GM19463 (cell line): ENCODE measurements at regions not wholly inside any gene's neighbourhood (a gene's known extent, or its start where the extent isn't known, plus 50 kb on each side); places are given as distances from the start of the nearest gene placed in this dataset.
"Not testable (repeated sequence)": the region's sequence is repeated elsewhere in the genome, so short reads cannot be mapped to it uniquely, and the experiment has no call there.

Experiments
- ATAC-seq: cut with Tn5 transposase; IDR thresholded peaks from one replicate; pipeline ENCODE4 v1.9.1; 2021; ENCODE audit warnings: mild to moderate bottlenecking, moderate library complexity; ENCODE audit not compliant: unreplicated experiment

DNA sequence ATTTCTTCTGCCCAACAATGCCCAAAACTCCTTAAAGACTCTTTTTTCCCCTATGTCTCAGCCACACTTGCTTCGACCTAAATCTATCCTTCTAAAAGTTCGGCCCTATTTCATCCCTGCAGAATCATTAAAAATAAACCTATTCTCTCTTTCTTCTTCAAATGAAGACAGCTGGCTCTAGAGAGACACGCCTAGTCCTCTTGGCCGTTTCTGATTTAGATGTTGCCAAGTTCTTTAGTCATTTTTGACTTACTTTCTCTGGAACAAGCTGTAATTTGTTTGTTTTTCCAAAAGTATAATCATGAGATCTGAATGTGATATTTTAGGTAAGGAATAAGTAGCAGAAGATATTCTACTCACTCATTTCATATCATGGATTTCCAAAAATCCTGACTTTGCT, 211.6 kb downstream of the CENPC start:
- no peak for ATAC-seq

GRCh38 chr4:67332627-67333026, 212.7 kb downstream of the CENPC start:
- peak; percentile 62 for ATAC-seq

- no peak for ATAC-seq
These were observed 216.9 kb downstream of the CENPC start for GRCh38 chr4:67328393-67328792.

DNA sequence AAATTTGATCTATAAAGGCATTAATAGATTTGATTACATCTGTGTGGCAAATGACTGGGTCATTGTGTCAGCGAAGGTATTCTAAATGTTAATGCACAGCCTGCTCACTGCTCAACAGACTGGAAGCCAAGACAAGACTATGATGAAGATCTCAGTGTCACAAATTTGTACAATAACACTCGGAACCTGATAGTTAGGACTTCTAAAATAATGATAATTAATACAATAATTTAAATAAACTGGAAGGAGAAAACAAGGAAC, 217.4 kb downstream of the CENPC start:
- ATAC-seq, result no peak

DNA sequence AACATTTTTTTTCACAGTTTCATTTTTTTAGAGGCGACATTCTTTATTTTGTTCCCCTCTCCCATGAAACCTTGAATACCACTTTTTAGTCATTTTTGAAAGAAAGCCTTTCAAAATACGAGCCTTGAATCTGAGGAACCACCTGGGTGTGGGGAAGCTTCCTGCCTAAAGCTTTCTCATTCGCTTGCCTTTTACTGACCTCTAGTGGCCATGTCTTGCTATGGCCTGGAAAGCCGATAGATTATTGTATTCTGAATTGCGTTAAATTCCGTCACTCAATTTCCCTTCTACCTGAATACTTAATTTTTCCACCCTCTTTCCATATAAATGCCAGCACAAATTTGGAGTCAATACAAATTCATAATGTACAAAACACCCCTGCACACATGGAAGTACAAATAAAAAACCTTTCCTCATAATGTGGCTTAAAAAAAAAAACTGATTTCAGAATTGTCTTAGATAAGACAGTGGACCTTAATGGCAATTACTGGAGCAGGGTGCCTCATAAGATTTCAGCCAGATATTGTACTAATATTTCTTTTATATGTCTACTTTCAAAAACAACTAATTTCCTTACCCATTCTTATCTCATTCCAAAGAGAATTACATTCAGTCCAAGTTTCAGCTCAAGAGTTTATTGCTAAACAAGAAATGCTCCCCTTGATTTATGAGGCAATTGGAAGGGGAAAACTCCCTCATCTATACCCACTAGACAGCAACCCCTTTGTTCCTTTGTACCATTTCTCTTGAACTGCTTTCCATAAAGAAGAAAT, 217.9 kb downstream of the CENPC start:
- peak; percentile 96 for ATAC-seq

- no peak for ATAC-seq
These were observed 219.5 kb downstream of the CENPC start for GRCh38 chr4:67325791-67326190.

- ATAC-seq, result no peak
These were observed 224.7 kb downstream of the CENPC start for GRCh38 chr4:67320645-67321044.

DNA sequence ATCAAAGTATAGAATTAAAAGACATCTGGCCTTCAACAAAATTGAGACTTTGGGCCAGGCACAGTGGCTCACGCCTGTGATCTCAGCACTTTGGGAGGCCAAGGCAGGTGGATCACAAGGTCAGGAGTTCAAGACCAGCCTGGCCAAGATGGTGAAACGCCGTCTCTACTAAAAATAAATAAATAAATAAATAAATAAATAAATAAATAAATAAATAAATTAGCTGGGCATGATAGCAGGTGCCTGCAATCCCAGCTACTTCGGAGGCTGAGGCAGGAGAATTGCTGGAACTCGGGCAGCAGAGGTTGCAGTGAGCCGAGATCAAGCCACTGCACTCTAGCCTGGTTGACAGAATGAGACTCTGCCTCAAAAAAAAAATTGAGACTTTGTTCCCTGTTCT, 225.7 kb downstream of the CENPC start:
- not testable (repeated sequence) for ATAC-seq

DNA sequence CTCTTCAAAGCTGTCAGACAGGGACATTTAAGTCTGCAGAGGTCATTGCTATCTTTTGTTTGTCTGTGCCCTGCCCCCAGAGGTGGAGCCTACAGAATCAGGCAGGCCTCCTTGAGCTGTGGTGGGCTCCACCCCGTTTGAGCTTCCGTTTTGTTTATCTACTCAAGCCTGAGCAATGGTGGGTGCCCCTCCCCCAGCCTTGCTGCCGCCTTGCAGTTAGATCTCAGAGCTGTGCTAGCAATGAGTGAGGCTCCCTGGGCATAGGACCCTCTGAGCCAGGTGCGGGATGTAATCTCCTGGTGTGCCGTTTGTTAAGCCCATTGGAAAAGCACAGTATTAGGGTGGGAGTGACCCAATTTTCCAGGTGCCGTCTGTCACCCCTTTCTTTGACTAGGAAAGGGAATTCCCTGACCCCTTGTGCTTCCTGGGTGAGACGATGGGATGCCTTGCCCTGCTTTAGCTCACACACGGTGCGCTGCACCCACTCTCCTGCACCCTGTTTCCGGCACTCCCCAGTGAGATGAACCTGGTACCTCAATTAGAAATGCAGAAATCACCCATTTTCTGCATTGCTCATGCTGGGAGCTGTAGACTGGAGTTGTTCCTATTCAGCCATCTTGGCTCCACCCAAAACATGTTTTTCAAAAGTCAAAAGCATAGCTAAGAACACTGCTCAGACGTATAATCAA, 244.7 kb downstream of the CENPC start:
- ATAC-seq, result not testable (repeated sequence)

DNA sequence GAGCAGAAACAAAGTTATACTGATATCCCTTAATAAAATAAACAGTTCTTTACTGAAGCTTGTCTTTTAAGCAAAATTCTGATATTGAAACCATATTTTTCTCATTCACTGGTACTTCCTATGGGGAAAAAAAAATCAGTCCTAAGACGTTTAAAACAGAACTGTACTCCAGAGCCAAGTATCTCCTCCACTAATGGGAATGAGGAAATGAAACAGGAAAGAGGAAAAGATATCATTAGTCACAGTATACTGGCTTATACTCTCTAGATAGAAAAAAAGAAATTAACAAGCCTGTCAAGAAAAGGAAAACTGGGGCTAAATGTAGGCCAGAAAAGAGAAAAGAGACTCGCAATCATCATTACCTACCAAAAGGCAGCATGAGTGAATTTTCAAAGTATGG, 252.7 kb downstream of the CENPC start:
- no peak for ATAC-seq

- ATAC-seq, result no peak
These were observed 253.3 kb downstream of the CENPC start for GRCh38 chr4:67292045-67292444.

- ATAC-seq, result no peak
These were observed 253.7 kb downstream of the CENPC start for GRCh38 chr4:67291644-67292043.

GRCh38 chr4:67288964-67289363, 256.3 kb downstream of the CENPC start:
- ATAC-seq, result peak; percentile 70

DNA sequence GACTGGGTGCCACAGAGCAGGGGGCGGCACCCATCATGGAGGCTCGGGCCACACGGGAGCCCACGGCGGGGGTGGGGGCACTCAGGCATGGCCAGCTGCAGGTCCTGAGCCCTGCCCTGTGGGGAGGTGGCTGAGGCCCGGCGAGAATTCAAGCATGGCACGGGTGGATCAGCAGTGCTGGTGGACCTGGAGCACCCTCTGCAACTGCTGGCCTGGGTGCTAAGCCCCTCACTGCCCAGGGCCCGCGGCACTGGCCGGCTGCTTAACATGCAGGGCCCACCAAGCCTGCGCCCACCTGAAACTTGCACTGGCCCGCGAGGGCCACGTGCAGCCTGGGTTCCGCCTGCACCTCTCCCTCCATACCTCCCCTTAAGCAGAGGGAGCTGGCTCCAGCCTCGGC, 258.6 kb downstream of the CENPC start:
- ATAC-seq, result no peak

- no peak for ATAC-seq
These were observed 262.6 kb downstream of the CENPC start for GRCh38 chr4:67282749-67283148.

DNA sequence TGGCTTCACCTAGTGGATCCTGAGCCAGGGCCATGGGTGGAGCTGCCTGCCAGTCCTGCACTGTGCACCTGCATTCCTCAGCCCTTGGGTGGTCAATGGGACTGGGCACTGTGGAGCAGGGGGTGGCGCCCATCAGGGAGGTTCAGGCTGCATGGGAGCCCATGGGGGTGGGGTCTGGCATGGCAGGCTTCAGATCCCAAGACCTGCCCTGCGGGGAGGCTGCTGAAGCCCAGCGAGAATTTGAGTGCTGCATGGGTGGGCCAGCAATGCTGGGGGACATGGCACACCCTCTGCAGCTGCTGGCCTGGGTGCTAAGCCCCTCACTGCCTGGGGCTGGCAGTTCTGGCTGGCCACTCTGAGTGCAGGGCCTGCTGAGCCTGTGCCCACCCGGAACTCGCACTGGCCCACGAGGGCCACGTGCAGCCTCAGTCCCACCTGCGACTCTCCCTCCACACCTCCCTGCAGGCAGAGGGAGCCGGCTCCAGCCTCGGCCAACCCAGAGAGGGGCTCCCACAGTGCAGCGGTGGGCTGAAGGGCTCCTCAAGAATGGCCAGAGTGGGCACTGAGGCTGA, 270.0 kb downstream of the CENPC start:
- ATAC-seq, result no peak

DNA sequence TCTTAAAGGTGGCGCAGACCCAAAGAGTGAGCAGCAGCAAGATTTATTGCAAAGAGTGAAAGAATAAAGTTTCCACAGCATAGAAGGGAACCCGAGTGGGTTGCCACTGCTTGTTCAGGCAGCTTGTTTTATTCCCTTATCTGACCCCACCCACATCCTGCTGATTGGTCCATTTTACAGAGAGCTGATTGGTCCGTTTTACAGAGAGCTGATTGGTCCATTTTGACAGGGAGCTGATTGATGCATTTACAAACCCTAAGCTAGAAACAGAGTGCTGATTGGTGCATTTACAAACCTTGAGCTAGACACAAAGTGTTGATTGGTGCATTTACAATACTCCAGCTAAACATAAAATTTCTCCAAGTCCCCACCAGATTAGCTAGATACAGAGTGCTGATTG, 270.6 kb downstream of the CENPC start:
- not testable (repeated sequence) for ATAC-seq

- no peak for ATAC-seq
These were observed 271.6 kb downstream of the CENPC start for GRCh38 chr4:67273666-67274065.

- no peak for ATAC-seq
These were observed 283.3 kb downstream of the CENPC start for GRCh38 chr4:67261971-67262370.

DNA sequence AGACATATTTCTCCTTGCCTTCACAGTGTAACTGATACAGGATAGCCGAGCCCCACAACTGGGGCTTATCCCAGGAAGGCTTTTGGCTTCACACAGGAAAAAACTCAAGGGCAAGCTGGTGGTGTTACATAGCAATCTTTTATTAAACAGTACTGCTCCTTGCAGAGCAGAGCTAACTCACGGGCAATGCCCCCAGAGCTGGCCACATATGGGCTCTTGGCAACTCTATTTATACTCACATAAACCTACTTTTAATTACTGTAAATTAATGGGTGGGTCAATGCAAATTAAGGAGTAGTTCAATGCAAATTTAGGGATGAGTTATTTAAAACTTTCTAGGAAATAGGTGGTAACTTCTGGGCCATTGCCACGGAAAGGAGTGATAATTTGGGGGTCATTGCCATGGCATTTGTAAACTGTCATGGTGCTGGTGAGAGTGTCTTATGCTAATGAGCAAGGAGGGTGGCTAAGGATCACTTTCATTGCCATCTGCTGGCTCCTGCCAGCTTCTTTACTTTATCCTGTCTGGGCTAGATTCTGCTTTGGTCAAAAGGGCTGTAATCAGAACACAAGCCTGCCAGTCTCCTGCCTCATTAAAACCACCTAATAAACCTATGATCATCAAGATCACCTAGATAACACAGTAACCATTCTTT, 288.8 kb downstream of the CENPC start:
- no peak for ATAC-seq

DNA sequence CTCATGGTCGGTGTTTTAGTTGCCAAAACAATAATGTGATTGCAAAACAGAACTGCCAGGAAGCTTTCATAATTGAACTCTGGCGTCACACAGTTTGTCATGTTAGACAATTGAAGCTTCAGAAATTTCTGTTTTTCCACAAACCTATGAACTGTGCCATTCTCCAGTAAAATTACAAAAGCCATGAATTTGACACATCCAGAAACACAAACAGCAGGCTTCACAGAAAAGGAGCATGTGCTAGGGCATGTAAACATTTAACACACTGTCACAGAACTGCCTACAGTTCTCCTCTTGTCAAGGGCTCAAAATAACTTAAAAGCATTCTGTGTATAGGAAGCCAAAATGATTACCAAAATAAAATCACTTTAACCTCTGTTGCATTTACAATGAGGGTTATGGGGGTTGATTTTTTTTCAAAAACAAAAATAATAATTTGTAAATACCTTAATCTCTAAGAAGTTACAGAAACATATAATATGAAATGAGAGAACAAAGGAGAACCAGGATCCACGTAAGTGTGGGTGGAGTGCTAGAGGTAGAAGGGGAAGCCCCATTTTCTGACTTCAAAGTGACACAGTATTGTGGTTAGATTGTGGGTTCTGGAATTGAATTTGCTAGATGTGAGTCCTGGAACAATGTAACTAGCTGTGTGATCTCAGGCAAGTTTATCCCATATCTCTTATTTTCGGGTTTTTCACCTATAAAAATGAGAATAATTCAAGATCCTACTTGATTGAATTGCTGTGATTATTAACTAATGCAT, 295.0 kb downstream of the CENPC start:
- no peak for ATAC-seq
